Calu3 (cell line): ENCODE measurements at regions not wholly inside any gene's neighbourhood (a gene's known extent, or its start where the extent isn't known, plus 50 kb on each side); places are given as distances from the start of the nearest gene placed in this dataset.

Source experiments
- BruUV-seq: library from RNA; stranded (reverse); fragments of 400-500 nt; replicated peaks from 2 replicates; lab custom pipeline; 2021; lab: Mats Ljungman, UMichigan
- CTCF ChIA-PET: fragments of 300-600 bp; sonication (Branson Sonifier 250); formaldehyde crosslinking; loops from one replicate; lab custom pipeline; 2022; ENCODE audit warnings: antibody characterized with exemption; lab: Charles Lee
- DNase-seq: peaks from one replicate; pipeline ENCODE4 v3.0.0; 2022
- H3K27ac Mint-ChIP-seq: one replicate; pipeline ENCODE4 v1.8.0; 2022; ENCODE audit warnings: mixed read lengths; ENCODE audit not compliant: unreplicated experiment
- H3K27me3 Mint-ChIP-seq: one replicate; pipeline ENCODE4 v1.8.0; 2022; ENCODE audit warnings: mixed read lengths; ENCODE audit not compliant: unreplicated experiment
- H3K36me3 Mint-ChIP-seq: one replicate; pipeline ENCODE4 v1.8.0; 2022; ENCODE audit warnings: mild to moderate bottlenecking, moderate library complexity, mixed read lengths; ENCODE audit not compliant: insufficient read depth, unreplicated experiment
- H3K4me1 Mint-ChIP-seq: one replicate; pipeline ENCODE4 v1.8.0; 2022; ENCODE audit warnings: mild to moderate bottlenecking, low read depth, mixed read lengths; ENCODE audit not compliant: unreplicated experiment
- H3K4me3 Mint-ChIP-seq: one replicate; pipeline ENCODE4 v1.8.0; 2022; ENCODE audit warnings: mild to moderate bottlenecking, low read depth, moderate library complexity, mixed read lengths; ENCODE audit not compliant: unreplicated experiment
- H3K9me3 Mint-ChIP-seq: one replicate; pipeline ENCODE4 v1.8.0; 2022; ENCODE audit warnings: low read depth, mixed read lengths; ENCODE audit not compliant: unreplicated experiment
- intact Hi-C: fragments of 100-400 bp; cut with micrococcal nuclease; formaldehyde crosslinking; loops from one replicate; pipeline ENCODE4 v1.10.0; 2022; ENCODE audit not compliant: unreplicated experiment
- TF ChIP-seq, protein P1 (sequence below): fragments of 200-600 bp; IDR thresholded peaks from one replicate; pipeline ENCODE4 v1.8.0; 2022; ENCODE audit warnings: antibody characterized with exemption; ENCODE audit not compliant: unreplicated experiment

DNA sequence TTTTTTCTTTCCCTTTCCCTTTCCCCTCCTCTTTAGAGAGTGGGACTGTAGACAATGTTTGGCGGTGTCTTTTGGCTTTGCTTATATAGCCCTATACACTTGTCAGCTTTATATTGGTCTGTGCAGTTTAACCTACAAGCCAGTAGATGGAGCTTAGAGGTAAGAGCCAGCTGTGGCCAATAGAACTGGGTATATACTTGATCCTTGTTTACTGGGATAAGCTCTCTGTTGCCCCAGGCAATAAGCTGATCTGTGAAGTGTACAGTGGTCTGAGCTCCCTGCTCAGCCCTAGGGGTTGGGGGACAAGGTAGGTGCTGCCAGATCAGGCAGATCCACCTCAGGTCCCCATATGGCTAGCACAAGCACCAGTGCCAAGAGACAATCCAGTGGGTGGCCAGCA lies 434.1 kb downstream of the NOVA1 start:
- H3K27me3 Mint-ChIP-seq: no peaks in the 10 kb centered on the region
- H3K4me3 Mint-ChIP-seq: no peak overlapping the region
- no peaks in the 10 kb centered on the region for H3K36me3 Mint-ChIP-seq
- H3K4me1 Mint-ChIP-seq: no peaks in the 10 kb centered on the region
- H3K27ac Mint-ChIP-seq: no peak overlapping the region
- CTCF ChIA-PET: no interaction called here
- intact Hi-C loops: no loop called here
- no TSS peak for BruUV-seq
- peaks cover 5% of the 10 kb centered on the region for H3K9me3 Mint-ChIP-seq
- TF ChIP-seq, protein P1, sequence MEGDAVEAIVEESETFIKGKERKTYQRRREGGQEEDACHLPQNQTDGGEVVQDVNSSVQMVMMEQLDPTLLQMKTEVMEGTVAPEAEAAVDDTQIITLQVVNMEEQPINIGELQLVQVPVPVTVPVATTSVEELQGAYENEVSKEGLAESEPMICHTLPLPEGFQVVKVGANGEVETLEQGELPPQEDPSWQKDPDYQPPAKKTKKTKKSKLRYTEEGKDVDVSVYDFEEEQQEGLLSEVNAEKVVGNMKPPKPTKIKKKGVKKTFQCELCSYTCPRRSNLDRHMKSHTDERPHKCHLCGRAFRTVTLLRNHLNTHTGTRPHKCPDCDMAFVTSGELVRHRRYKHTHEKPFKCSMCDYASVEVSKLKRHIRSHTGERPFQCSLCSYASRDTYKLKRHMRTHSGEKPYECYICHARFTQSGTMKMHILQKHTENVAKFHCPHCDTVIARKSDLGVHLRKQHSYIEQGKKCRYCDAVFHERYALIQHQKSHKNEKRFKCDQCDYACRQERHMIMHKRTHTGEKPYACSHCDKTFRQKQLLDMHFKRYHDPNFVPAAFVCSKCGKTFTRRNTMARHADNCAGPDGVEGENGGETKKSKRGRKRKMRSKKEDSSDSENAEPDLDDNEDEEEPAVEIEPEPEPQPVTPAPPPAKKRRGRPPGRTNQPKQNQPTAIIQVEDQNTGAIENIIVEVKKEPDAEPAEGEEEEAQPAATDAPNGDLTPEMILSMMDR: no peak
- DNase-seq: no peak

DNA sequence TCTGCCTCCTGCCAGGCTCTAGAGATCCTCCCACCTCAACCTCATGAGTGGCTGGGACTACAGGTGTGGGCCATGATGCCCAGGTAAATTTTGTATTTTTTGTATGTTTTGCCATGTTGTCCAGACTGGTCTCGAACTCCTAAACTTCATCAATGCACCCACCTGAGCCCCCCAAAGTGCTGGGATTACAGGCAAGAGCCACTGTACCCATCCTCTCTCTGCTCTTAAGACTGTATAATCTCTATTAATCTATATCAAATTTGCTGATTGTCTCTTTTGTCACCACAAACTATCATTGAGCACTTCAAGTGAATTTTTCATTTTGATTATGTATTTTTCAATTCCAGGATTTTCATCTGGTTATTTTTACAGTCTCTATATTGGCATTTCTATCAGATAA lies 440.3 kb downstream of the NOVA1 start:
- CTCF ChIA-PET: no interaction called here
- no peaks in the 10 kb centered on the region for H3K36me3 Mint-ChIP-seq

DNA sequence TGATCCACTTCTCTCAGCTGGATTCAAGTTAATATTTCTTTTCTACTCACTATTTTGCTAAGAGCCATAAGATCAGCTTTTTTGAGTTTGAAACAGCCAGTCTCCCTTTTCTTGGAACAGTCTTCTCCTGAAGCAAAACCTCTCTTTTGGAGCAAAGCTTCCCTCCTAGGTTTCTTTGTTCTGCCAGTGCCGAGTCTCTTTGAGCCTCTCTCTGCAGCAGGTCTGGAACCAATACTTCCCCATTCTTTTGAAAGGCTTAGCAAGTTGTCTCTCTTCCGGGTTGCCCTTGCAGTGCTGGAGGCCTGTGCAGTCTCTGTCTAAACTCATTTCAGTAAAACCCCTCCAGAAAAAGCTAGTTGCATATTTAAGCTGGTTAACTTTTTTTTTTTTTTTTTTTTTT lies 454.8 kb downstream of the NOVA1 start:
- no peak overlapping the region for H3K27ac Mint-ChIP-seq
- TF ChIP-seq, protein P1: no peak
- H3K9me3 Mint-ChIP-seq: peaks cover 3% of the 10 kb centered on the region
- CTCF ChIA-PET: interaction anchor here (0.7 kb wide), 1 partner anchor 321 kb away, joined by 13 read pairs; no protein-coding TSS in a partner anchor
- no peaks in the 10 kb centered on the region for H3K4me1 Mint-ChIP-seq
- intact Hi-C loops: no loop called here
- H3K36me3 Mint-ChIP-seq: no peaks in the 10 kb centered on the region
- no peak overlapping the region for H3K4me3 Mint-ChIP-seq
- no TSS peak for BruUV-seq
- H3K27me3 Mint-ChIP-seq: no peaks in the 10 kb centered on the region
- DNase-seq: no peak

More for the DNA sequence above, 440.3 kb downstream of the NOVA1 start:
- no TSS peak for BruUV-seq
- H3K27ac Mint-ChIP-seq: no peak overlapping the region
- no peak overlapping the region for H3K4me3 Mint-ChIP-seq
- intact Hi-C loops: no loop called here
- peaks cover 6% of the 10 kb centered on the region for H3K9me3 Mint-ChIP-seq
- TF ChIP-seq, protein P1: no peak
- H3K4me1 Mint-ChIP-seq: no peaks in the 10 kb centered on the region
- DNase-seq: no peak
- H3K27me3 Mint-ChIP-seq: no peaks in the 10 kb centered on the region

DNA sequence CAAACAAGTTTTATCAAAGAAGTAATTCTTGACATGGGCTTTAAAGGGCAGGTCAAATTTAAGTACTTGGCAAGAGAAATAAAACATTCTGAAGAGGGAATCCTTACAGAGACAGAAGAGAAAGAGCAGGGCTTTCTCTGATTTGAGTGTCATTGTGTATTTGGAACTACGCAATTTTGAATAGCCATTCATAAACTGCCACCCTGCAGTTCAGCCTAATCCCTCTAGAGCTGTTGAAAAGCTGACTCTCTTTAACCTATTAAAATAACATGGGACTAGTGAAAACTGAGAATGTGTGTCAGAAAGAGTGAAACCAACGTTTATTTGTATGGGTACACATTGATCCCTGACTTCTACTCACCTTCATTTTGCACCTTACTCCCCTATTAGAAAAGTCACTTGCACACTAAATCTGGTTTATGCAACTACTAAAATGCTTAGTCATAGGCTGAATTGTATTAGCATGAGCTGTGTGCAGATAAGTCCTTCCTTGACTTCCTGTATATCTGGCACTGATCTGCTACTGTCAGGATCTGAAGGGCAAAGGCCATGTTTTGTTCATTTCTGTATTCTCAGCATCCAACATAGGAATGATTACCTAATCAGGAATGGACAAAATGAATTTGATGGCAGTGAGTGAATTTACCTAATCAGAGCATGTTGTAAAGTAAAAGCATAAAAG lies 458.9 kb downstream of the NOVA1 start:
- H3K27ac Mint-ChIP-seq: no peak overlapping the region
- no peak for DNase-seq
- H3K36me3 Mint-ChIP-seq: no peaks in the 10 kb centered on the region
- TF ChIP-seq, protein P1: no peak
- intact Hi-C loops: no loop called here
- BruUV-seq: no TSS peak
- no peaks in the 10 kb centered on the region for H3K4me1 Mint-ChIP-seq
- CTCF ChIA-PET: no interaction called here
- H3K4me3 Mint-ChIP-seq: no peak overlapping the region
- peaks cover 6% of the 10 kb centered on the region for H3K9me3 Mint-ChIP-seq
- H3K27me3 Mint-ChIP-seq: no peaks in the 10 kb centered on the region
